GM12864 (cell line): ENCODE measurements at regions not wholly inside any gene's neighbourhood (a gene's known extent, or its start where the extent isn't known, plus 50 kb on each side); places are given as distances from the start of the nearest gene placed in this dataset.
A peak's percentile ranks its signal among the peaks of the same experiment; 100 is the strongest.

Experiments used
- DNase-seq: peaks from one replicate; pipeline ENCODE4 v3.0.0-alpha.2; 2011; ENCODE audit warnings: low read depth
- H3K4me3 ChIP-seq: 2 replicates; pipeline ENCODE4 v1.5.1; 2011; ENCODE audit warnings: mild to moderate bottlenecking, low read depth, low read length, control low read depth
- TF ChIP-seq, protein P1 (sequence below): IDR thresholded peaks from 2 replicates; pipeline ENCODE4 v1.5.1; 2011; ENCODE audit warnings: low read depth, mild to moderate bottlenecking, moderate library complexity, low read length, control low read depth, inconsistent platforms; ENCODE audit errors: missing control alignments

- DNase-seq, result no peak
- no peak overlapping the region for H3K4me3 ChIP-seq
- TF ChIP-seq, protein P1, sequence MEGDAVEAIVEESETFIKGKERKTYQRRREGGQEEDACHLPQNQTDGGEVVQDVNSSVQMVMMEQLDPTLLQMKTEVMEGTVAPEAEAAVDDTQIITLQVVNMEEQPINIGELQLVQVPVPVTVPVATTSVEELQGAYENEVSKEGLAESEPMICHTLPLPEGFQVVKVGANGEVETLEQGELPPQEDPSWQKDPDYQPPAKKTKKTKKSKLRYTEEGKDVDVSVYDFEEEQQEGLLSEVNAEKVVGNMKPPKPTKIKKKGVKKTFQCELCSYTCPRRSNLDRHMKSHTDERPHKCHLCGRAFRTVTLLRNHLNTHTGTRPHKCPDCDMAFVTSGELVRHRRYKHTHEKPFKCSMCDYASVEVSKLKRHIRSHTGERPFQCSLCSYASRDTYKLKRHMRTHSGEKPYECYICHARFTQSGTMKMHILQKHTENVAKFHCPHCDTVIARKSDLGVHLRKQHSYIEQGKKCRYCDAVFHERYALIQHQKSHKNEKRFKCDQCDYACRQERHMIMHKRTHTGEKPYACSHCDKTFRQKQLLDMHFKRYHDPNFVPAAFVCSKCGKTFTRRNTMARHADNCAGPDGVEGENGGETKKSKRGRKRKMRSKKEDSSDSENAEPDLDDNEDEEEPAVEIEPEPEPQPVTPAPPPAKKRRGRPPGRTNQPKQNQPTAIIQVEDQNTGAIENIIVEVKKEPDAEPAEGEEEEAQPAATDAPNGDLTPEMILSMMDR, result no peak
Observed at GRCh38 chr6:62721408-62721807, 435.4 kb upstream of the KHDRBS2 start.

DNA sequence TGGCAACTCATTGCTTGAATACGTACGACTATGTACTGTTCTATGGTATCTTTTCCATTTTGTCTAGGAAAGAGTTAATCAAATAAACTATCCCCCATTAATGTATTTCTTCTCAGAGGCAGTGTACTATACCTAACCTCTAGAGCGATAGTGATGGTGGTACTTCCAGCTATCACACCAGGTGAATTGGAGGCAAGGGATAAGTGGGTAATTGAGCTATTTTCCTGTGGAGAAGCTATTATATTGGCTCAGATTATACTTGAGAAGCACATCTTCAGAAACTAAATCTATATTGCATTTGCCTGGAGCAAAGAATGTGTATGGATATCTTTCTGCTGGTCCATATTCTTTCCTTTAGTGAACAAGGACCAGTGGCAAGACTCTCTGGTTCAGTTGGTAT, 430.7 kb upstream of the KHDRBS2 start:
- TF ChIP-seq, protein P1, result no peak
- H3K4me3 ChIP-seq, result no peak overlapping the region
- DNase-seq, result no peak

GRCh38 chr6:62714112-62714511, 428.1 kb upstream of the KHDRBS2 start:
- TF ChIP-seq, protein P1, result no peak
- no peak for DNase-seq
- H3K4me3 ChIP-seq, result no peak overlapping the region

DNA sequence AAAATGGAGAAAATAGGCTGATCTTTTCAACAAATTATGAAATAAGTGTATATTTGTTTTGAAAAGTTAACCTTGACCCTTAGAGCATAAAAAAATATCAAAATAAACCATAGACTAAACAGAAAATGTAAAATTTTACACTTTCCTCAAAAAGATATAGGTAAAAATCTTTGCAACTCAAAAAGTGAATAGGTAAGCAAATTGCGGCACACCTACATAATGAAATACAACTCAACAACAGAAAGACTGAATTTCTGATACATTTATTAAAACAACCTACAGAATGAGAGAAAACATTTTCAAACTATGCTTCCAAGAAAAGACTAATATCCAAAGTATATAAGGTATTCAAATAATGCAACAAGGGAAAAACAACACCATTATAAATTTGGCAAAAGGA, 425.7 kb upstream of the KHDRBS2 start:
- H3K4me3 ChIP-seq, result no peak overlapping the region
- no peak for DNase-seq
- TF ChIP-seq, protein P1, result no peak

- no peak overlapping the region for H3K4me3 ChIP-seq
- no peak for DNase-seq
- TF ChIP-seq, protein P1, result no peak
Observed at GRCh38 chr6:62707914-62708313, 421.9 kb upstream of the KHDRBS2 start.

GRCh38 chr6:62707156-62707555, 421.1 kb upstream of the KHDRBS2 start:
- no peak for DNase-seq
- no peak overlapping the region for H3K4me3 ChIP-seq
- TF ChIP-seq, protein P1, result peak; percentile 20

DNA sequence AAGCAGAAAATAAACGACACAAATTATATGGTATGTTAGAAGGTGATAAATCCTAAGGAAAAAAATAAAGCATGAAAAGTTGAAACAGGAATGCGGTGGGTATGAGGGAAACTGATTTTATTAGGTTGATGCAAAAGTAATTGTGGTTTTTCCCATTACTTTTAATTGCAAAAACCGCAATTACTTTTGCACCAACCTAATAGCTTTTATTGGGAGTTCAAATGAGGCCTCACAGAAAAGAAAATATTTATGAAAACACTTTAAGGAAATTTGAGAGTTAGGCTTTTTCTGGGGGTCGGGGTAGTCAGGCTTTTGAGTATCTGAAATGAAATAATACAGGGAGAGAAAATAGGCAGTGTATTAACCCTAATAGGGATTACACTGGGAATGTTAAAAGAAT, 397.0 kb upstream of the KHDRBS2 start:
- no peak for DNase-seq
- no peak overlapping the region for H3K4me3 ChIP-seq
- TF ChIP-seq, protein P1, result no peak
